Skeletal muscle tissue (tissue), 3 donors: ENCODE measurements at regions not wholly inside any gene's neighbourhood (a gene's known extent, or its start where the extent isn't known, plus 50 kb on each side); places are given as distances from the start of the nearest gene placed in this dataset.

Source experiments
- H3K27ac ChIP-seq: one replicate; pipeline ENCODE4 v1.7.0; 2013; ENCODE audit warnings: mild to moderate bottlenecking, low read depth, low read length, inconsistent platforms
- H3K27me3 ChIP-seq, 3 donors: one replicate each; pipeline ENCODE4 v1.7.0; 2013; ENCODE audit warnings: low read length in 3 of 3; ENCODE audit not compliant: control insufficient read depth in 3 of 3, insufficient read depth in 3 of 3
- H3K36me3 ChIP-seq, 3 donors: one replicate each; pipeline ENCODE4 v1.7.0; 2013; ENCODE audit warnings: low read length in 3 of 3; ENCODE audit not compliant: control insufficient read depth in 3 of 3, insufficient read depth in 3 of 3
- H3K4me1 ChIP-seq, 3 donors: one replicate each; pipeline ENCODE4 v1.7.0; 2013; ENCODE audit warnings: low read length in 3 of 3, mild to moderate bottlenecking in 3 of 3; ENCODE audit not compliant: control insufficient read depth in 3 of 3, insufficient read depth in 3 of 3
- H3K4me3 ChIP-seq, 3 donors: one replicate each; pipeline ENCODE4 v1.7.0; 2013; ENCODE audit warnings: low read length in 3 of 3
- H3K9ac ChIP-seq, 3 donors: one replicate each; pipeline ENCODE4 v1.7.0; 2013; ENCODE audit warnings: low read length in 3 of 3, mild to moderate bottlenecking in 3 of 3, moderate library complexity in 2 of 3, low read depth in 1 of 3
- H3K9me3 ChIP-seq, 3 donors: one replicate each; pipeline ENCODE4 v1.7.0; 2013; ENCODE audit warnings: low read length in 3 of 3; ENCODE audit not compliant: control insufficient read depth in 3 of 3
- donor health status: Osteomylitis.

DNA sequence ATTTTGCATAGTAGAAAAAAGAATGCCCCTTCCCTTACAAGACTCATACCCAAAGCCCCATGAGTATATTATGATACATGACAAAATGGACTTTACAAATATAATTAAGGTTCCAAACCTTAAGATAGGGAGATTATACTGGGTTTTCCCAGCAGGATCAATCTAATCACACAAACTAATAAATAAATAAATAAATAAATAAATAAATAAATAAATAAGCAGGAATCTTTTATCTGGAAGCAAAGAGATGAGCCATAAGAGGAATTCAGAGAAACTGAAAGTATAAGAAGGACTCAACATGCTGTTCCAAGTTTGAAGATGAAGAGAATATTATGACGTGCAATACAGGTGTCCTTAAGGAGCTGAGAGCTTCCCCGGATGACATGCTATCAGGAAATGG, 1174.5 kb downstream of the DTWD2 start:
- H3K4me1 ChIP-seq, result no peaks in the 10 kb centered on the region
- H3K36me3 ChIP-seq, result no peaks in the 10 kb centered on the region
- H3K4me3 ChIP-seq, result no peak overlapping the region
- no peaks in the 10 kb centered on the region for H3K27me3 ChIP-seq
- H3K27ac ChIP-seq, result no peak overlapping the region
- no peak overlapping the region for H3K9ac ChIP-seq
- H3K9me3 ChIP-seq, result no peaks in the 10 kb centered on the region

DNA sequence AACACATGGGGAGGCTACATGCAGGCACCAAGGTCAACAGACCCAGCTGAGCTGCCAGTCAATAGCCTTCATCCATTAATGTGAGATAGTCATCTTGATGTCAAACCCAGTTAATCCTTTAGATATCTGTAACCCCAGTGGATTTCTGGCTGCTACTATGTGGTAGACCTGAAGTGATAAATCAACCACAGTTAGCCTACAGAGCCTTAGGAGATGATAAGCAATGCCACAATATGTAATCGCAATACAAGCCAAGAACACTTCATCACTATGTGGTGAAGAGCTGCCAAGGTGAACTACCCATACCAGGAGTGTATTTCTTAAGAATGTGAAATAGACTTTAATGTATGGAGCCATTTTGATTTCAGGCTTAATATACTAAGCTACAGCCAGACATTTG, 1175.5 kb downstream of the DTWD2 start:
- Histone ChIP-seq H3K27ac (no peak overlapping the region), H3K4me1 (no peaks in the 10 kb centered on the region), H3K4me3 (no peak overlapping the region), H3K9ac (no peak overlapping the region), H3K36me3 (no peaks in the 10 kb centered on the region), H3K27me3 (no peaks in the 10 kb centered on the region), H3K9me3 (no peaks in the 10 kb centered on the region)

GRCh38 chr5:117809251-117809650, 1179.1 kb downstream of the DTWD2 start:
- no peak overlapping the region for H3K4me3 ChIP-seq
- H3K27me3 ChIP-seq, result no peaks in the 10 kb centered on the region
- H3K9ac ChIP-seq, result no peak overlapping the region
- no peaks in the 10 kb centered on the region for H3K36me3 ChIP-seq
- H3K4me1 ChIP-seq, result no peaks in the 10 kb centered on the region
- no peak overlapping the region for H3K27ac ChIP-seq
- H3K9me3 ChIP-seq, result no peaks in the 10 kb centered on the region

GRCh38 chr5:117805058-117805457, 1183.3 kb downstream of the DTWD2 start:
- Histone ChIP-seq H3K27me3 (no peaks in the 10 kb centered on the region), H3K9me3 (no peaks in the 10 kb centered on the region), H3K9ac (no peak overlapping the region), H3K27ac (no peak overlapping the region), H3K4me1 (no peaks in the 10 kb centered on the region), H3K36me3 (no peaks in the 10 kb centered on the region), H3K4me3 (no peak overlapping the region)

DNA sequence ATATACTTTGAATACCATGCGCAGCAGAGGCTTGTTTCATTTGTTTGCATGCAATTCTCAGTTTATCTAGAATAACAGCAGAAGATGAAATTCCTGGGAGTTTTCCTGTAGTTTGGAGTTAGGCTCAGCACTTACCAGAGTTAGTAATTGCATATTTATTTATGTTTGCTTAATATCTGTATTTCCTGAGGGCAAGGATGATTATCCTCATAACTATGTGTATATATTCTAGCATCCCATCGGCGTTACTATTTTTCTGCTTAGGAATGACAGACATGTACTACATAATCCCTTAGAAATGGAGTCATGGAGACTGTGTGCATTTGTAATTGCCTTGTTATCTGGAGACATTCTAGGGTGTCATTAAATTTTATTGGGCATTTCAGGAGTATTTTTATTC, 1184.8 kb downstream of the DTWD2 start:
- no peak overlapping the region for H3K27ac ChIP-seq

DNA sequence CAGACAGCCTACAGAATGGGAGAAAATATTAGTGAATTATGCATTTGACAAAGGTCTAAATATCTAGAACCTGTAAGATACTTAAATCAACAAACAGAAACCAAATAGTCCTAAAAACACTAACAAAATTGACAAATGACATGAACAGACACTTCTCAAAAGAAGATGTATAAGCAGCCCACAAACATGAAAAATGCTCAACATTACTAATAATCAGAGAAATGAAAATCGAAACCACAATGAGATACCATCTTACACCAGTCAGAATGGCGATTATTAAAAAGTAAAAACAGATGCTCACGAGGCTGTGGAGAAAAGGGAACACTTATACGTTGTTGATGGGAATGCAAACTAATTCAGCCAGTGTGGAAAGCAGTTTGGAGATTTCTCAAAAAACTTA, 1186.8 kb downstream of the DTWD2 start:
- Histone ChIP-seq H3K9me3 (no peaks in the 10 kb centered on the region), H3K4me3 (no peak overlapping the region), H3K4me1 (no peaks in the 10 kb centered on the region), H3K27ac (no peak overlapping the region), H3K9ac (no peak overlapping the region), H3K27me3 (no peaks in the 10 kb centered on the region), H3K36me3 (no peaks in the 10 kb centered on the region)

More for the DNA sequence above, 1184.8 kb downstream of the DTWD2 start:
- Histone ChIP-seq H3K9me3 (no peaks in the 10 kb centered on the region), H3K36me3 (no peaks in the 10 kb centered on the region), H3K4me1 (no peaks in the 10 kb centered on the region), H3K27me3 (no peaks in the 10 kb centered on the region), H3K9ac (no peak overlapping the region), H3K4me3 (no peak overlapping the region)

DNA sequence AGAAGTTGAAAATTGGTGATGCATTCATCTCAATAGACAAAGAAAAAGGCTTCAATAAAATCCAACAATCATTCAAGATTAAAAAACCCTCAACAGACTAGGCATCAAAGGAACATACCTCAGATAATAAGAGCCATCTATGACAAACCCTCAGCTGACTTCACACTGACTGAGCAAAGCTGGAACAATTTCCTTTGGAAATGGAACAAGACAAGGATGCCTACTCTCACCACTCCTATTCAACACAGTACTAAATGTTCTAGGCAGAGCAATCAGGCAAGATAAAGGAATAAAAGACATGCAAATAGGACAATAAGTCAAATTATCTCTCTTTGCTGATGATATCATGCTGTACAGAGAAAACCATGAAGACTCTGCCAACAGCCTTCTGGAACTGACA, 1188.1 kb downstream of the DTWD2 start:
- H3K4me3 ChIP-seq, result no peak overlapping the region
- no peaks in the 10 kb centered on the region for H3K27me3 ChIP-seq
- H3K9me3 ChIP-seq, result no peaks in the 10 kb centered on the region
- no peaks in the 10 kb centered on the region for H3K36me3 ChIP-seq
- no peak overlapping the region for H3K9ac ChIP-seq
- no peak overlapping the region for H3K27ac ChIP-seq
- no peaks in the 10 kb centered on the region for H3K4me1 ChIP-seq

DNA sequence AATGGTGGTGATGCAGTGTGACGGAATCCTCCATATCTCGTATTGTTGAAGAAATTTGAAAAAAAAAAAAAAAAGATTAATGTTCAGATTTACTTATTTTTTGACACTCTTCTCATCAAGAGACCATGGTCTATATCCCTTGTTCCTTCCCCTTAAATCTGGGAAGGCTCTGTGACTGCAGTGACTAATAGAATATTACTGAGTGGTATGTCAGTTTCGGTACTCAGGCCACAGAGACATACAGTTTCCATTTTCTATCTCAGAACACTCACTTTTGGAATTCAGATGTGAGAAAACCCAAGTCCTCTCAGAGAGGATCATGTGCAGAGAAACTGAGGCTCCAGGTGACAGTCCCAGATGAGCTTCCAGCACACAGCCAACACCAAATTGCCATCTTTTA, 1193.5 kb downstream of the DTWD2 start:
- H3K27ac ChIP-seq, result no peak overlapping the region
- H3K27me3 ChIP-seq, result no peaks in the 10 kb centered on the region
- no peaks in the 10 kb centered on the region for H3K4me1 ChIP-seq
- H3K9me3 ChIP-seq, result no peaks in the 10 kb centered on the region
- no peak overlapping the region for H3K9ac ChIP-seq
- H3K36me3 ChIP-seq, result no peaks in the 10 kb centered on the region
- H3K4me3 ChIP-seq, result no peak overlapping the region

DNA sequence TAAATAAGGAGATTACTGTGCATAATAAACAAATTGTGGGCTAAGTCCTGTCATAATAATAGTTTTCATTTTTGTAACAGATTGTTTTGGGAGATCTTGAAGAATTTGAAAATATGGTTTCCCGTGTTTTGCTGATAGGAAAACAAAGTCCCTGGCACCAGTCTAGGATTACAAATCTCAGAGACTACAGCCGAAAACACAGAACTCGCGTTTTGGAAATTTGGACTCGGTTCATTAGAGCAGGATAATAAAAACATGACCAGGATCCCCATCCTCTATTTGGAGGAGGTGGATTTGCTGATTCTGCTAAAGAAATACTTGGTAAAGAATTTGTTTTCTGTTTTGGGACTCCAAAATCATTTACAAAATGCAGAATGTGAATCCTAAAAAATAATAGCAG, 1194.4 kb downstream of the DTWD2 start:
- H3K27me3 ChIP-seq, result no peaks in the 10 kb centered on the region
- H3K9ac ChIP-seq, result no peak overlapping the region
- H3K27ac ChIP-seq, result no peak overlapping the region
- no peaks in the 10 kb centered on the region for H3K9me3 ChIP-seq
- H3K4me3 ChIP-seq, result no peak overlapping the region
- H3K36me3 ChIP-seq, result no peaks in the 10 kb centered on the region
- H3K4me1 ChIP-seq, result no peaks in the 10 kb centered on the region

DNA sequence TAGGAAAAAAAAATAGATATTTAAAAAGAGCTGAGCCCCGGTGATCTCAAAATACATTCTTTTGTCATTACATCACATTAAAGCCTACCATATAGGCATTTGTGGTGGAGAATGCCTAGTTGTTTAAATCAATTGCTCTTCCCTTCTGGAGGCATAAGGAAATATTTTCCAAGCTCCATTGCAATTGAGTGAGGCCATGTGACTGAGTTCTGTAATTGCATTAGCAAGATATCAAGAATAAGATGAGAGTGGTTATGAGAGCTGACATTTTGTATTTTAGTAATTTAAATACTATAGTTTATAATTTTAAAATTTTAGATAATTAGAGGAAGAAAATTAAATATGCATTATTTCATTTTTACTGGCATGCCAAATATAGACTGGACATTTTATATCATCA, 1195.9 kb downstream of the DTWD2 start:
- H3K9me3 ChIP-seq, result no peaks in the 10 kb centered on the region
- H3K4me3 ChIP-seq, result no peak overlapping the region
- no peaks in the 10 kb centered on the region for H3K36me3 ChIP-seq
- H3K9ac ChIP-seq, result no peak overlapping the region
- H3K4me1 ChIP-seq, result no peaks in the 10 kb centered on the region
- no peaks in the 10 kb centered on the region for H3K27me3 ChIP-seq
- no peak overlapping the region for H3K27ac ChIP-seq

- no peaks in the 10 kb centered on the region for H3K27me3 ChIP-seq
- no peaks in the 10 kb centered on the region for H3K4me1 ChIP-seq
- H3K36me3 ChIP-seq, result no peaks in the 10 kb centered on the region
- no peak overlapping the region for H3K9ac ChIP-seq
- H3K27ac ChIP-seq, result no peak overlapping the region
- H3K4me3 ChIP-seq, result no peak overlapping the region
- H3K9me3 ChIP-seq, result no peaks in the 10 kb centered on the region
Observed at GRCh38 chr5:117788596-117788995, 1199.8 kb downstream of the DTWD2 start.
